Esophagus muscularis mucosa (tissue), 3 donors: ENCODE measurements at regions not wholly inside any gene's neighbourhood (a gene's known extent, or its start where the extent isn't known, plus 50 kb on each side); places are given as distances from the start of the nearest gene placed in this dataset.
"Not testable (repeated sequence)": the region's sequence is repeated elsewhere in the genome, so short reads cannot be mapped to it uniquely, and the experiment has no call there.

Source experiments
- CTCF ChIP-seq, 3 experiments: fragments of 200-600 bp in 2 of 3; fragments of 450-650 bp in 1 of 3; sonication (generic) in 2 of 3; IDR thresholded peaks; one replicate each; pipeline ENCODE4 v1.5.1; 2017 to 2019; ENCODE audit warnings: antibody characterized with exemption in 3 of 3, mild to moderate bottlenecking in 2 of 3, moderate library complexity in 1 of 3
- POLR2A ChIP-seq: fragments of 450-650 bp; IDR thresholded peaks from one replicate; pipeline ENCODE4 v1.6.1; 2017; ENCODE audit warnings: antibody characterized with exemption, moderate library complexity, mild to moderate bottlenecking, low read depth
- POLR2AphosphoS5 ChIP-seq, 2 donors: sonication (generic); formaldehyde crosslinking; IDR thresholded peaks; one replicate each; pipeline ENCODE4 v1.6.1; 2017; ENCODE audit warnings: antibody characterized with exemption in 2 of 2

GRCh38 chr2:158867531-158868191, 72.5 kb downstream of the DAPL1 start:
- not testable (repeated sequence) for TF ChIP-seq POLR2A; CTCF (IDR thresholded peaks at IDR 0.05); POLR2AphosphoS5 (IDR thresholded peaks at IDR 0.05)
